ENCODE measurements at regions not wholly inside any gene's neighbourhood (a gene's known extent, or its start where the extent isn't known, plus 50 kb on each side); places are given as distances from the start of the nearest gene placed in this dataset.

GRCh38 chr13:105513448-105513847, 1022.0 kb downstream of the EFNB2 start:
- Histone ChIP-seq H3K9me3 (no peaks in the 10 kb centered on the region), H3K4me1 (ENCODE audit: control insufficient read depth in 1 of 2, insufficient read depth in 1 of 2, low read depth in 1 of 2, low read length in 1 of 2) (no peaks in the 10 kb centered on the region), H3K27ac (no peak overlapping the region), H3K27me3 (no peaks in the 10 kb centered on the region), H3K4me3 (ENCODE audit: low read depth in 1 of 2, low read length in 1 of 2) (no peak overlapping the region), H3K36me3 (no peaks in the 10 kb centered on the region)
- TF ChIP-seq, protein P1, sequence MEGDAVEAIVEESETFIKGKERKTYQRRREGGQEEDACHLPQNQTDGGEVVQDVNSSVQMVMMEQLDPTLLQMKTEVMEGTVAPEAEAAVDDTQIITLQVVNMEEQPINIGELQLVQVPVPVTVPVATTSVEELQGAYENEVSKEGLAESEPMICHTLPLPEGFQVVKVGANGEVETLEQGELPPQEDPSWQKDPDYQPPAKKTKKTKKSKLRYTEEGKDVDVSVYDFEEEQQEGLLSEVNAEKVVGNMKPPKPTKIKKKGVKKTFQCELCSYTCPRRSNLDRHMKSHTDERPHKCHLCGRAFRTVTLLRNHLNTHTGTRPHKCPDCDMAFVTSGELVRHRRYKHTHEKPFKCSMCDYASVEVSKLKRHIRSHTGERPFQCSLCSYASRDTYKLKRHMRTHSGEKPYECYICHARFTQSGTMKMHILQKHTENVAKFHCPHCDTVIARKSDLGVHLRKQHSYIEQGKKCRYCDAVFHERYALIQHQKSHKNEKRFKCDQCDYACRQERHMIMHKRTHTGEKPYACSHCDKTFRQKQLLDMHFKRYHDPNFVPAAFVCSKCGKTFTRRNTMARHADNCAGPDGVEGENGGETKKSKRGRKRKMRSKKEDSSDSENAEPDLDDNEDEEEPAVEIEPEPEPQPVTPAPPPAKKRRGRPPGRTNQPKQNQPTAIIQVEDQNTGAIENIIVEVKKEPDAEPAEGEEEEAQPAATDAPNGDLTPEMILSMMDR (IDR thresholded peaks at IDR 0.05): no peak

GRCh38 chr13:105509981-105510762, 1025.3 kb downstream of the EFNB2 start:
- Histone ChIP-seq H3K4me1 (ENCODE audit: control insufficient read depth in 1 of 2, insufficient read depth in 1 of 2, low read depth in 1 of 2, low read length in 1 of 2) (no peaks in the 10 kb centered on the region), H3K4me3 (ENCODE audit: low read depth in 1 of 2, low read length in 1 of 2) (no peak overlapping the region), H3K27me3 (no peaks in the 10 kb centered on the region), H3K9me3 (no peaks in the 10 kb centered on the region), H3K36me3 (no peaks in the 10 kb centered on the region), H3K27ac (no peak overlapping the region)
- TF ChIP-seq, protein P1 (IDR thresholded peaks at IDR 0.05): no peak

DNA sequence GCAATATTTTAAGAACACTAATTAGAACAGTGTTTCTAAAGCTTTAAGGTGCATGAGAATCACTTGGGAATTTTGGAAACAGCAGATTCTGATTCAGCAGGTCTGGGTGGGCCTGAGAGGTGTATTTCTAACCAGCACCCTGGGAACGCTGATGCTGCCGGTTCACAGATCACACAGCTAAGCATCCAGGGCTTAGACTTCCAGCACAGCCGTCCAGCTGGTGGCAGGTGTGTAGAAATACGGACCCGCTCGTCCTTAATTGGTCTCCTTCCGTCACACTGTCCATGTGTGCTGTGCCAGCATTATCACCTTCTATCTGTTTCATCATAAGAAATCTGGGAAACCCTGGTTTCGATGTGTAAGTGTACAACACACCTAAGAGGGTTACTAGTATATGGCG, 1029.0 kb downstream of the EFNB2 start:
- no peaks in the 10 kb centered on the region for H3K27me3 ChIP-seq
- H3K4me1 ChIP-seq (ENCODE audit: control insufficient read depth in 1 of 2, insufficient read depth in 1 of 2, low read depth in 1 of 2, low read length in 1 of 2): no peaks in the 10 kb centered on the region
- H3K27ac ChIP-seq: no peak overlapping the region
- TF ChIP-seq, protein P1 (IDR thresholded peaks at IDR 0.05): no peak
- H3K4me3 ChIP-seq (ENCODE audit: low read depth in 1 of 2, low read length in 1 of 2): no peak overlapping the region
- H3K9me3 ChIP-seq: no peaks in the 10 kb centered on the region
- H3K36me3 ChIP-seq: no peaks in the 10 kb centered on the region

GRCh38 chr13:105502193-105502592, 1033.3 kb downstream of the EFNB2 start:
- Histone ChIP-seq H3K4me1 (ENCODE audit: control insufficient read depth in 1 of 2, insufficient read depth in 1 of 2, low read depth in 1 of 2, low read length in 1 of 2) (no peaks in the 10 kb centered on the region), H3K27ac (no peak overlapping the region), H3K27me3 (no peaks in the 10 kb centered on the region), H3K9me3 (no peaks in the 10 kb centered on the region), H3K36me3 (no peaks in the 10 kb centered on the region), H3K4me3 (ENCODE audit: low read depth in 1 of 2, low read length in 1 of 2) (no peak overlapping the region)
- TF ChIP-seq, protein P1 (IDR thresholded peaks at IDR 0.05): no peak

GRCh38 chr13:105497597-105497996, 1037.9 kb downstream of the EFNB2 start:
- Histone ChIP-seq H3K4me1 (ENCODE audit: control insufficient read depth in 1 of 2, insufficient read depth in 1 of 2, low read depth in 1 of 2, low read length in 1 of 2) (no peaks in the 10 kb centered on the region), H3K36me3 (no peaks in the 10 kb centered on the region), H3K27ac (no peak overlapping the region), H3K4me3 (ENCODE audit: low read depth in 1 of 2, low read length in 1 of 2) (no peak overlapping the region), H3K9me3 (no peaks in the 10 kb centered on the region), H3K27me3 (no peaks in the 10 kb centered on the region)
- TF ChIP-seq, protein P1 (IDR thresholded peaks at IDR 0.05): no peak

All from neutrophil (primary cell).